ENCODE measurements at regions not wholly inside any gene's neighbourhood (a gene's known extent, or its start where the extent isn't known, plus 50 kb on each side); places are given as distances from the start of the nearest gene placed in this dataset.
A peak's percentile ranks its signal among the peaks of the same experiment; 100 is the strongest.
"Not testable (repeated sequence)": the region's sequence is repeated elsewhere in the genome, so short reads cannot be mapped to it uniquely, and the experiment has no call there.

DNA sequence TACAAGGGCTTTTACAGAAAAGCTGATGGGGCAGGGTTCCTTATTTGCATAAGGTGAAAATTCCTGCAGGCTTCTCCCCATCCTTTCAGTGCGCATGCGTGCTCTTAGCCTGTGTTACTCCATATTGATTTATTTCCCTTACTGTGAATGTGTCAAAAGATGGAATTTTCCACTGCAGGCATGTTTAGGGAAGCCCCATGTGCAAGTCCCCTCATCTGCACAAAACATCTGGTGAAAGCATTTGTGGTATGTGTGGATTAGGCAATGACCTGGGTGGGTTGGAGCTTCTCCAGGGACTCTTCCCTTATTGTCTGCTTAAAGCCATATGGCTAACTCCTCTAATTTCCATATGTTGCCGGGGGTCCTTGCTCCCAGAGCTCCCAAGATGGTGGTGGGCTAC is 912.7 kb upstream of the LRFN5 start:
- Histone ChIP-seq H3K9ac (ENCODE audit: insufficient read length, low read depth) (no peak overlapping the region), H3K36me3 (ENCODE audit: insufficient read depth, insufficient read length, low read length) (no peaks in the 10 kb centered on the region), H3K27me3 (ENCODE audit: insufficient read depth, insufficient read length) (no peaks in the 10 kb centered on the region), H3K4me1 (ENCODE audit: insufficient read depth, insufficient read length) (no peaks in the 10 kb centered on the region), H3K9me3 (ENCODE audit: insufficient read depth, low read length) (no peaks in the 10 kb centered on the region), H3K4me3 (ENCODE audit: insufficient read length, low read depth) (no peak overlapping the region)
- TF ChIP-seq ZNF274 (IDR thresholded peaks at IDR 0.05; ENCODE audit: low read depth, low read length) (no peak), YY1 (IDR thresholded peaks at IDR 0.05; ENCODE audit: insufficient read depth, insufficient read length) (no peak), SUZ12 (IDR thresholded peaks at IDR 0.05; ENCODE audit: extremely low read depth, insufficient read depth, insufficient read length) (no peak)
- no peak for DNase-seq (ENCODE audit: low read depth, low spot score)

DNA sequence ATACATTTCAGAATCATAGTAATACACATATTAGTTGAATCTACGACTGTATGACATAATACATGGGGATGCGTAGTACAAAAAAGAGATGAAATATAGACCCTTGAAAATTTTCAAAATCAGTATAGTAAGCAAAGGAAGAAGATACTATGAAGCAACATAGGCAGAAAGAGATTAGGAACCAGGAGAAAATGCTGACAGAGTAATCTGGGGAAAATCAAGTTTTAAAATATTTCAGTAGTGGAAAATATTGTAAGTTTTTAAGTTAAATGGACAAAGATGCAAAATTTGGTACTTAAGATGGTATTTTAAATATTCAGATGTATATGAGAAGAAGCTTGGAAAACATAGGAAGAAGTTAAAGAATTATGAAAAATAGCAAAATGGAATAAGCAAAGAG is 915.6 kb upstream of the LRFN5 start:
- DNase-seq (ENCODE audit: low read depth, low spot score): no peak
- Histone ChIP-seq H3K36me3 (ENCODE audit: insufficient read depth, insufficient read length, low read length) (no peaks in the 10 kb centered on the region), H3K9me3 (ENCODE audit: insufficient read depth, low read length) (no peaks in the 10 kb centered on the region), H3K4me3 (ENCODE audit: insufficient read length, low read depth) (no peak overlapping the region), H3K4me1 (ENCODE audit: insufficient read depth, insufficient read length) (no peaks in the 10 kb centered on the region), H3K27me3 (ENCODE audit: insufficient read depth, insufficient read length) (no peaks in the 10 kb centered on the region), H3K9ac (ENCODE audit: insufficient read length, low read depth) (no peak overlapping the region)
- TF ChIP-seq YY1 (IDR thresholded peaks at IDR 0.05; ENCODE audit: insufficient read depth, insufficient read length) (no peak), SUZ12 (IDR thresholded peaks at IDR 0.05; ENCODE audit: extremely low read depth, insufficient read depth, insufficient read length) (no peak), ZNF274 (IDR thresholded peaks at IDR 0.05; ENCODE audit: low read depth, low read length) (no peak)

DNA sequence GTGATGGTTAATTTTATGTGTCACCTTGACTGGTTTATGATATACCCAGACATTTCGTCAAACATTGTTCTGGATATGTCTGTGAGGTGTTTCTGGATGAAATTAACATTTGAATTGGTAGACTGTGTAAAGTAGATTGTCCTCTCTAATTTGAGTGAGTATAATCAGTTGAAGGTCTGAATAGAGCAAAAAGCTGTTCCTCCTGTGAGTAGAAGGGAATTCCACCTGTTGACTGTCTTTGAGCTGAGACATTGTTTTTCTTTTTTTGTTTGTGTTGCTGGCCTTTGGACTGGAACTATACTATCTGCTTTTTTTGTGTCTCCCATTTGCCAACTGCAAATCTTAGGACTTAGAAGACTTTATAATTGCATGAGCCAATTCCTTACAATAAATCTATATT is 920.9 kb upstream of the LRFN5 start:
- DNase-seq (ENCODE audit: low read depth, low spot score): no peak
- Histone ChIP-seq H3K36me3 (ENCODE audit: insufficient read depth, insufficient read length, low read length) (no peaks in the 10 kb centered on the region), H3K4me1 (ENCODE audit: insufficient read depth, insufficient read length) (no peaks in the 10 kb centered on the region), H3K9me3 (ENCODE audit: insufficient read depth, low read length) (no peaks in the 10 kb centered on the region), H3K4me3 (ENCODE audit: insufficient read length, low read depth) (no peak overlapping the region), H3K9ac (ENCODE audit: insufficient read length, low read depth) (no peak overlapping the region), H3K27me3 (ENCODE audit: insufficient read depth, insufficient read length) (no peaks in the 10 kb centered on the region)
- TF ChIP-seq SUZ12 (IDR thresholded peaks at IDR 0.05; ENCODE audit: extremely low read depth, insufficient read depth, insufficient read length) (no peak), YY1 (IDR thresholded peaks at IDR 0.05; ENCODE audit: insufficient read depth, insufficient read length) (no peak), ZNF274 (IDR thresholded peaks at IDR 0.05; ENCODE audit: low read depth, low read length) (no peak)

DNA sequence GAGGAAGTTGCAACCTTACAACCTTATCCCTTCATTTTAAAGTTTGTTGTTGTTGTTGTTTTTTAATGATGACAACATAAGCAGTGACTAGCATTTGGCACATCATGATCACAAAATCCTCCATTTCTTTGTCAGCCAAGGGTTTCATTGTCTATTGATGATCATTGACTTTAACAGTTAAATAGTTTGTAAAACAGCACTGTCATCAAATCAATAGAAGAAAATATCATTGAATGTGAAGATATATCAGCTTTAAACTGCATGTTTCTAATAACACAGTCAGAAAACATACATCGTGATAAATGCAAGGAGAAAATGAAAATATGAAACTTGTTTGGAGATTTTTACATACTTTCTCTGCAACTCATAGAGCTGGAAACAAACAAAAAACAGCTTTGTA is 922.3 kb upstream of the LRFN5 start:
- H3K9me3 ChIP-seq (ENCODE audit: insufficient read depth, low read length): no peaks in the 10 kb centered on the region
- H3K4me3 ChIP-seq (ENCODE audit: insufficient read length, low read depth): no peak overlapping the region
- no peaks in the 10 kb centered on the region for H3K4me1 ChIP-seq (ENCODE audit: insufficient read depth, insufficient read length)
- H3K36me3 ChIP-seq (ENCODE audit: insufficient read depth, insufficient read length, low read length): no peaks in the 10 kb centered on the region
- H3K9ac ChIP-seq (ENCODE audit: insufficient read length, low read depth): no peak overlapping the region
- H3K27me3 ChIP-seq (ENCODE audit: insufficient read depth, insufficient read length): no peaks in the 10 kb centered on the region
- no peak for DNase-seq (ENCODE audit: low read depth, low spot score)
- TF ChIP-seq SUZ12 (IDR thresholded peaks at IDR 0.05; ENCODE audit: extremely low read depth, insufficient read depth, insufficient read length) (no peak), ZNF274 (IDR thresholded peaks at IDR 0.05; ENCODE audit: low read depth, low read length) (no peak), YY1 (IDR thresholded peaks at IDR 0.05; ENCODE audit: insufficient read depth, insufficient read length) (no peak)

- Histone ChIP-seq H3K4me3 (ENCODE audit: insufficient read length, low read depth) (no peak overlapping the region), H3K9me3 (ENCODE audit: insufficient read depth, low read length) (no peaks in the 10 kb centered on the region), H3K4me1 (ENCODE audit: insufficient read depth, insufficient read length) (no peaks in the 10 kb centered on the region), H3K27me3 (ENCODE audit: insufficient read depth, insufficient read length) (no peaks in the 10 kb centered on the region), H3K9ac (ENCODE audit: insufficient read length, low read depth) (no peak overlapping the region), H3K36me3 (ENCODE audit: insufficient read depth, insufficient read length, low read length) (no peaks in the 10 kb centered on the region)
- TF ChIP-seq SUZ12 (IDR thresholded peaks at IDR 0.05; ENCODE audit: extremely low read depth, insufficient read depth, insufficient read length) (no peak), ZNF274 (IDR thresholded peaks at IDR 0.05; ENCODE audit: low read depth, low read length) (no peak), YY1 (IDR thresholded peaks at IDR 0.05; ENCODE audit: insufficient read depth, insufficient read length) (no peak)
- DNase-seq (ENCODE audit: low read depth, low spot score): peak; percentile 1
Measured at GRCh38 chr14:40682131-40682913, 924.4 kb upstream of the LRFN5 start.

GRCh38 chr14:40679256-40679655 is 927.4 kb upstream of the LRFN5 start:
- Histone ChIP-seq H3K4me3 (ENCODE audit: insufficient read length, low read depth) (no peak overlapping the region), H3K27me3 (ENCODE audit: insufficient read depth, insufficient read length) (no peaks in the 10 kb centered on the region), H3K4me1 (ENCODE audit: insufficient read depth, insufficient read length) (no peaks in the 10 kb centered on the region), H3K36me3 (ENCODE audit: insufficient read depth, insufficient read length, low read length) (no peaks in the 10 kb centered on the region), H3K9ac (ENCODE audit: insufficient read length, low read depth) (no peak overlapping the region), H3K9me3 (ENCODE audit: insufficient read depth, low read length) (no peaks in the 10 kb centered on the region)
- DNase-seq (ENCODE audit: low read depth, low spot score): no peak
- no peak for TF ChIP-seq ZNF274 (IDR thresholded peaks at IDR 0.05; ENCODE audit: low read depth, low read length)
- TF ChIP-seq YY1 (IDR thresholded peaks at IDR 0.05; ENCODE audit: insufficient read depth, insufficient read length): no peak
- no peak for TF ChIP-seq SUZ12 (IDR thresholded peaks at IDR 0.05; ENCODE audit: extremely low read depth, insufficient read depth, insufficient read length)

DNA sequence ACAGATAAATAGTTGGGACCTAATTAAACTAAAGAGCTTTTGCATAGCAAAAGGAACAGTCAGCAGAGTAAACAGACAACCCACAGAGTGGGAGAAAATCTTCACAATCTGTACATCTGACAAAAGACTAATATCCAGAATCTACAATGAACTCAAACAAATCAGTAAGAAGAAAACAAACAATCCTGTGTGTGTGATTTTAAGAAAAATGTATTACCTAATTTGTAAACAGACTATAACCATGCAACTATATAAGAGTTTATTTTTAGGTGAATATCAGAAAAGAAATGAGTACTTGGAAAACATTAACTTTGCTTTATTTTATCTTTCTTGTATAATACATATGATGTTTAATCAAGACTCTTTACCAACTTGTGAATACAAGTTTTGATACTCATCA is 929.5 kb upstream of the LRFN5 start:
- H3K9me3 ChIP-seq (ENCODE audit: insufficient read depth, low read length); H3K36me3 ChIP-seq (ENCODE audit: insufficient read depth, insufficient read length, low read length); H3K27me3 ChIP-seq (ENCODE audit: insufficient read depth, insufficient read length); DNase-seq (ENCODE audit: low read depth, low spot score); H3K4me1 ChIP-seq (ENCODE audit: insufficient read depth, insufficient read length); H3K4me3 ChIP-seq (ENCODE audit: insufficient read length, low read depth); H3K9ac ChIP-seq (ENCODE audit: insufficient read length, low read depth): not testable (repeated sequence)
